ENCODE measurements at regions not wholly inside any gene's neighbourhood (a gene's known extent, or its start where the extent isn't known, plus 50 kb on each side); places are given as distances from the start of the nearest gene placed in this dataset.

GRCh38 chr1:61005614-61006580, 76.5 kb upstream of the NFIA start (continued):
- TF ChIP-seq HIC1 (tag by site-specific recombination; IDR thresholded peaks at IDR 0.05) = no peak
- TF ChIP-seq ZFP3 (tag by site-specific recombination; IDR thresholded peaks at IDR 0.05; ENCODE audit: low read depth) = no peak
- TF ChIP-seq ZNF362 (tag by site-specific recombination; IDR thresholded peaks at IDR 0.05) = peak; percentile 49; the same call in 1 of the 2 replicates
- TF ChIP-seq ZSCAN16 (tag by site-specific recombination; IDR thresholded peaks at IDR 0.05) = no peak
- TF ChIP-seq ZNF596 (tag by site-specific recombination; IDR thresholded peaks at IDR 0.05) = no peak
- no peak for TF ChIP-seq ZBTB6 (tag by site-specific recombination; IDR thresholded peaks at IDR 0.05)
- no peak for TF ChIP-seq TCF7L2 (IDR thresholded peaks at IDR 0.05; ENCODE audit: borderline replicate concordance, low read depth, low read length)

GRCh38 chr1:61004262-61005003, 77.9 kb upstream of the NFIA start:
- Histone ChIP-seq H3K4me1 (ENCODE audit: control insufficient read depth, insufficient read depth, low read length) (no peaks in the 10 kb centered on the region), H3K36me3 (ENCODE audit: control insufficient read depth in 2 of 2, insufficient read depth in 1 of 2, low read length in 2 of 2) (no peaks in the 10 kb centered on the region), H3K27ac (ENCODE audit: extremely low read depth, low read depth, low read length) (no peak overlapping the region), H3K4me3 (ENCODE audit: low read depth, low read length) (no peak overlapping the region), H3K9me3 (ENCODE audit: control insufficient read depth, insufficient read depth, low read depth, low read length) (no peaks in the 10 kb centered on the region)
- no peak for TF ChIP-seq KLF17 (tag by site-specific recombination; IDR thresholded peaks at IDR 0.05)
- peak; percentile 82; the same call in 1 of the 2 replicates for TF ChIP-seq ZNF664 (tag by site-specific recombination; IDR thresholded peaks at IDR 0.05)
- ChIA-PET POLR2A (no interaction called here), CTCF (no interaction called here)

GRCh38 chr1:61000327-61000726, 82.0 kb upstream of the NFIA start:
- H3K9me3 ChIP-seq (ENCODE audit: control insufficient read depth, insufficient read depth, low read depth, low read length) = no peaks in the 10 kb centered on the region
- no peak for TF ChIP-seq ZNF23 (tag by site-specific recombination; IDR thresholded peaks at IDR 0.05; ENCODE audit: borderline replicate concordance)
- no peak for TF ChIP-seq REPIN1 (tag by site-specific recombination; IDR thresholded peaks at IDR 0.05; ENCODE audit: low read depth)
- TF ChIP-seq ZNF157 (tag by site-specific recombination; IDR thresholded peaks at IDR 0.05) = no peak
- no peak for TF ChIP-seq ZNF658 (tag by site-specific recombination; IDR thresholded peaks at IDR 0.05)
- TF ChIP-seq ZNF549 (tag by site-specific recombination; IDR thresholded peaks at IDR 0.05) = no peak
- TF ChIP-seq TRIM28 (IDR thresholded peaks at IDR 0.05; ENCODE audit: borderline replicate concordance, low read length) = no peak
- TF ChIP-seq ZIC2 (tag by site-specific recombination; IDR thresholded peaks at IDR 0.05) = no peak
- no peak for TF ChIP-seq ZNF362 (tag by site-specific recombination; IDR thresholded peaks at IDR 0.05)
- no peak for TF ChIP-seq KLF8 (tag by site-specific recombination; IDR thresholded peaks at IDR 0.05)
- no peak for TF ChIP-seq ZFP69B (tag by site-specific recombination; IDR thresholded peaks at IDR 0.05)
- no peak for TF ChIP-seq ZNF169 (tag by site-specific recombination; IDR thresholded peaks at IDR 0.05)
- ChIA-PET POLR2A (no interaction called here), CTCF (interaction anchor here (0.7 kb wide), 1 partner anchor 78 kb away, joined by 3 read pairs; no protein-coding TSS in a partner anchor)
- H3K4me1 ChIP-seq (ENCODE audit: control insufficient read depth, insufficient read depth, low read length) = no peaks in the 10 kb centered on the region
- no peak overlapping the region for H3K4me3 ChIP-seq (ENCODE audit: low read depth, low read length)
- no peak overlapping the region for H3K27ac ChIP-seq (ENCODE audit: extremely low read depth, low read depth, low read length)
- H3K36me3 ChIP-seq (ENCODE audit: control insufficient read depth in 2 of 2, insufficient read depth in 1 of 2, low read length in 2 of 2) = no peaks in the 10 kb centered on the region

Measured in HEK293 (cell line).